DMS53 treated with DMSO at 0.1 percent for 48 hours (cell line): ENCODE measurements at regions not wholly inside any gene's neighbourhood (a gene's known extent, or its start where the extent isn't known, plus 50 kb on each side); places are given as distances from the start of the nearest gene placed in this dataset.
"Not testable (repeated sequence)": the region's sequence is repeated elsewhere in the genome, so short reads cannot be mapped to it uniquely, and the experiment has no call there.

Experiments
- DNase-seq: peaks from one replicate; lab custom pipeline; 2025; ENCODE audit not compliant: unreplicated experiment; lab: John Stamatoyannopoulos, UW

DNA sequence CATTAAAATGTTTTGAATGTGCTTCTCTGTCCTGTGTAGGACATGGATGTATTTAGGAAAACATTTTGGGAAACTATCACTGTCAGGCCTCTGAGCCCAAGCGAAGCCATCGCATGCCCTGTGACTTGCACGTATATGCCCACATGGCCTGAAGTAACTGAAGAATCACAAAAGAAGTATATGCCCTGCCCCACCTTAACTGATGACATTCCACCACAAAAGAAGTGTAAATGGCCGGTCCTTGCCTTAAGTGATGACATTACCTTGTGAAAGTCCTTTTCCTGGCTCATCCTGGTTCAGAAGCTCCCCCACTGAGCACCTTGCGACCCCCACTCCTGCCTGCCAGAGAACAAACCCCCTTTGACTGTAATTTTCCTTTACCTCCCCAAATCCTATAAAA is 191.1 kb upstream of the MEIS1 start:
- not testable (repeated sequence) for DNase-seq

DNA sequence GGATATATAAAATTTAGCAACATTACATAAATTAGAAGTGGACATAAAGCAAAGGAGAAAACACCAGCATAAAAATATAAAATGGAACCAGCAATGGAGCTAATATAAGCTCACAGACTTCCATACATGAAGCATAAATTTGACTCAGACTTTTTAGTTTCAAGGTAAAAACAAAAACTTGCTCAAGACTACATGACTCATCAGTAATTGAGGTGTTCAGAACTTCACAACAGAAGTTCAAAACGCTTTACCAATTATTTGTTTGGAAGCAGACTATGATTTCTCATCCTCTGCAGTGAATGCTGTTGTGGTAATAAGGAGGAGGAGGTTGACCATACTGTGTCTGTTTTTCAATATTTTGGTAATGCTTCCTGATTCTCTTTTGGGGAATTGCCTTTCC is 192.0 kb upstream of the MEIS1 start:
- not testable (repeated sequence) for DNase-seq

DNA sequence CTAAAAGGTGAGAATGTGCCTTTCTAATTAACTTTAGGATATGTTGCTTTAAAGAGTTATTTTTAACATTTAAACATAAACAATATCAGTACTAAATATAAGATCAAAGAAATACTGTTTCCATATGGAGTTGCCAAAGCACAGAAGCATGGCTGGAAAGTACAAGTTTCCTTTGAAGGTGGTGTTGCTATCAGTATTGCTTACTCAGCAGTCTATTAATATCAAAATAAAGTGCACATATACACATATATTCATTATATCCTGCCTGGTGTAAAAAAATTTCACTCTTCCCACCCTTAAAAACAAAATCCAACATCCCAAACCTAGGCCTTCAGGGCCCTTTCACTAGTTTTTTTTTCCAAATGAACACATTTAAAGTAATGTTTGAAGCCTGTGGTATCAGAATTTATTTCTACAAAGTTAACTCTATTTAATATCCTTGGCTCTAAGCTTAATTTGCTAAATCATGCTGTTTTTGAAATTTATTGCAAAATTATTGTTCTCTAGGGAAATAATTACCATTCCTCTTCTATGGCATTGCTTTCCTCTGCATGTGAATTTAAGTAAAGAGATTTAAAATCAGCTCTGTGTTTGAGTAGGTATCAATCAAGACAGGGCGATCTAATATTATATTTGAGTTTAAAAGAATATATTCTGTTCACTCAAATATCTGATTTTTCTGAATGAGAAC is 192.7 kb upstream of the MEIS1 start:
- no peak for DNase-seq

DNA sequence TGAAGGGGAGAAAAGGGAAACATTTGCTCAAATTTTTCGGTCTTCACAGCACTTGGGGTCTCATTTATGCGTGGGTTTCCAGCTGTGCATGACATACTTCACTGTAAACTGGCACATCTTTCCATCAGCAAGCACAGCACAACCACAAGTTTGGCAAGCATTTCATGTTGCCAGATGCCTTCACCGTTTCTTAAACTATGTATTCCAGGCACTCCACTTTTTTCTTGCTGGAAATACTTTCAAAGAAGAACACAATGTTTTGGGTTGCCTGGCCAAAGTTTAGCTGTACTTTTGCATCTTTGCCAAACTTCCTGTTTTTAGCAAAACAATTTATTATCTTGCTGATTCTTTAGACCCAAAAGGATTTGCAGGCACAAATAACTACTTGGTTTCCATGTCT is 194.6 kb upstream of the MEIS1 start:
- no peak for DNase-seq

DNA sequence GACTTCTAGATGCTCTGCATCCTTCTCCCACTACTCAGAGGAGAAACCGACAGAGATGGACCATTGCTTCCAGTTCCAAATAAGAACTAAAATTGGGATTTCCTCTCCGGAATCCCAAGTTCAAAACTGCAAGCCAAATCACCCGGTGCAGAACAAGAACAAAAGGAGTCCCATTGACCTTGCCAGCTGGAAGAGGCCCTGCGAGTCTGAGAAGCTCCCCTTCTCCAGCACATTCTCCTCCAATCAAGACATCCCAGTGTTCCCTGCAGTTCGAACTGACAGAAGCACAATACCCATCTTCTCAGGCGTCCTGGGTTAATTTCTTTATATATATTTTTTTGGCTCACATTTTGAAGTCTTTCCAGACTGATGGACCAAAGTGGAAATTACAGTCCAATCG is 195.3 kb upstream of the MEIS1 start:
- DNase-seq: no peak

DNA sequence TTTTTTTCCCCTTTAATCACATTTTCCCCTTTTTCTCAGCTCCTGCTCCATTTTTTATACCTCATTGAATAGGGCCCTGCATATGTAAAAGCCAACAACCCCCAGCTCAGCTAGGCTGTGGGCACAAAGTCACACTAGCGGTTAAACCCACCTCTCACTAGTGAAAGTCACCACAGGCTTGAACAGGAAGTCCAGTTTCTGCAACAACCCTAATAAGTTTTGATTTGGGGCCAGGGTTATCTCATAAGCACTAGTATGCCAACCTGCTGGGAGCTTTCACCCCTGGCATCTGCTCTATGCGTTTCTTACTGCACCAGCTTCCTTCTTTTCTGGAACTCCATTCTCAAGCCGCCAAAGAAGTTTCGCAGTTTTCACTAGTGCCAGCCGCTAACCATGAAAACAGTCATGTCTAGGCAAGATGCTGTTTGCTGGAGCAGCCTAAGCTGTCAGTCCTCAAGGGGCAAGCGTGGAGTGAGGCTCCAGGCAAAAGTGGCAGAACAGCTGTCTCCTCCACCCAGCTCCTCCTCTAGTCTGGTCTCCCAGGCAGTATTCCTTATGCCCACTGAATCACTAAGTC is 197.0 kb upstream of the MEIS1 start:
- DNase-seq: no peak

DNA sequence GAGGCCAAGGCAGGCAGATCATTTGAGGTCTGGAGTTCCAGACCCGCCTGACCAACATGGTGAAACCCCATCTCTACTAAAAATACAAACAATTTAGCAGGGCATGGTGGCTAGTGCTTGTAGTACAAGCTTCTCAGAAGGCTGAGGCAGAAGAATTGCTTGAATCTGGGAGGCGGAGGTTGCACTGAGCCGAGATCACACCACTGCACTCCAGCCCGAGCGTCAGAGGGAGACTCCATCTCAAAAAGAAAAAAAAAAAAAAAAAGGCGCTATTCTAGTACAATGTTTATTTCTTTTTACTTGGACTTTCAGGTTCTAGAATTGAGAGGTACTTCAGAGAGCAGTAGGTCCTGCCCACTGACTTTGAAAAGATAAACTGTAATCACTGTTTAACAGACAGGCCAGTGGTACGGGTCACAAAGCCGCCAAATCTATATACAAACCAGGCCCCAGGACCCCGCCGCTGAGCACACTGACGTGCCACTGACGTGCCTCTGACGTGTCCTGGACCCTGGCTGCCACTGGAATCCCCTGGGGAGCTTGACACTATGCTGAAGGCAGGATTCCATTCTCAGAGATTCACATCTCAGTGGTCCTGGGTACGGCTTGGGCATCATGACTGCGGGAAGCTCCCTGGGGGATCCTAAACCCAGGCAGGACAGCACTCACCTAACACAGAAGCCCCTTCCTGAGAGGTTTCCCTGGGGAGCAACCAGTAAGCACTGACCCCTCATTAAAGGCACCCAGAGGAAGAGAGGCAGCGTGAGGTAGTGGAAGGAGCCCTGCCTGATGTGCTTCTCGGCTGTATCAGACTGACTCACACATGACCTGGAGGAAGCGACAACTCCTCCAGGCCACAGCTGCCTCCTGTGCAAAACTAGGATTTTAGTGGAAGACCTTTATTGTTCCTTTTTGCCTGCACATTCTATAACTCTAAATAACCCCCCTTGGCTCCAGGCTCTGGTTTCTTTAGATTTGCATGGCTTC is 197.8 kb upstream of the MEIS1 start:
- DNase-seq: no peak

DNA sequence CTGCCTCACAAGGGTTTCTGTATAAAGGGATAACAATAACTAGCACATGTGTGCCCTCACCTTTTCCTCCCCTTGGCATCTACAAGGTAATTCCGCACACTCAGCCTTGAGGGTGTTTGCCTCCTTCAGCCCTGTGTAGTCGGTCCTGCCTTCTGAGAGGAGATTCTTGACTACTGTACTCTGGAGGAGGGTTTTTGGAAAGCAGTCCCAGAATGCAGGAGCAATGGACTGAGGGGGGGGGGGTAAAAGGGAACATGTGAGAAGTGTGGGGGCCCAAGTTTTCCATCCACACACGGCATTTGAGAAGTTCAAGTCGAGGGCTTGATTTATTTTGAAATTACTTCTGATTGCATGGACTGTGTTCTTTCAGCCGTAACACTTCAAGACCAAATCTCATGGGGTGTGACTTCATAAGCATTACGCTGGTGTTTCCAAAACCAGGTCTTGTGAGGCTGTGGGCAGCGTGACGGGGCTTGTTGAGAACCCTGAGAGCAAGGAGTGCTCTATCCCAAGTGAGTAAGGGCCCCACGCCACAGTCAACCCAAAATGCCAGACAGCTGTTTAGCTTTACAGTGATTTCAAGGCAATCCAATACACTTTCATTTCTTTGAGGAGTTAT is 198.7 kb upstream of the MEIS1 start:
- no peak for DNase-seq

DNA sequence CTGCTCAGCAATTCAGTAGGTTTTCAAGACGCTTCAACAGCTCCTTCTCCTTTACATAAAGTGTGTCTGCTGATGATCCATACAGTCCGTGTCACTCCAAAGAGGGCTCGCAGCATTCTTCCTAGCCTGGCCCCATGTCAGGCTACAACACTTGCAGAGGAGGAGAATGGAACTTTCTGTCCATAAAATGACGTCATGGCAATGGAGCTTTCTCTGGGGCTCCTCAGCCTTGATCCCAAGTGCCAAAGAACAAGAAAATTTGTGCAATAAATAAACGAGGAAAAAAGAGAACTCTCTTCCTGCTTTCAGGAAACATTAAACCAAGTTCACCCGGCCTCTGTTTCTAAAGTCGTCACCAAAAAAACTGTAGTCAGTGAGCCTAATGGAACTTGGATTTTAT is 199.5 kb upstream of the MEIS1 start:
- DNase-seq: no peak

DNA sequence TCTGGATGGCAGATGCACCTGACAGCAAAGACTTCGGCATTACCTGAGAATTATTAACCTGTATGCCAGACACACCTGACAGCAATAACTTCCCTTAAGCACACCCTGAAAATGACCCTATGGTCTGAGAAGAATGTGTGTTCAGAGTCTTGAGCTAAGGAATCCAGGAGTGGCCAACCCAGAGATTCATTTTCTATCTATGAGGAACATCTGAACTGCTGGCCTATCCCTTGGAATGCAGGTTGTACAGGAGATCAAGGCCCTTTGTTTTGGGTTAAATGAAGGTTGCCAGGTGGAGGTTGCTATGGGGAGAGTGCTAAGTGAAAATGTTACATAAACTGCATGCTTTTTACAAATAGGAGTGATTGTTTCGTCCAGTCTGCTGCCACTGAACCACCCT is 200.9 kb upstream of the MEIS1 start:
- no peak for DNase-seq

DNA sequence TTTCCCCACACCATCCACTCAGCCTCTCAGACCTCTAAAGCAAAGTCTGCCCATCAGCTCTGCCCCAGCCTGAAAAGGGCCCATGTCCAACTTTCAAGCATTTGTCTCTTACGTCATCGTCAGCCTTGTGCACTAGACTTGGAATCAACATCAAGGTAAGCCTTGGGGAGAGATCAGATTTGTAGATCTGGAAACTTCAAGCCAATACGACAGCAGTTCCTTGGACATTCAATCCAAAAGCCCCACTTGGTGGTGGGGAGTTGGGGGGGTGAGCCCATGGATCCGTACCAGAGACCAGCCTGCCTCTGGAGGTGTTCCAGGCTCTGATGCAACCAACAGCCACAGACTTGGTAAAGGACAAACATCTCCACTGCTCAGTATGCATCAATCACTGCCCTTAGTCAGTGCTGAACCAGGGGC is 206.8 kb upstream of the MEIS1 start:
- no peak for DNase-seq

DNA sequence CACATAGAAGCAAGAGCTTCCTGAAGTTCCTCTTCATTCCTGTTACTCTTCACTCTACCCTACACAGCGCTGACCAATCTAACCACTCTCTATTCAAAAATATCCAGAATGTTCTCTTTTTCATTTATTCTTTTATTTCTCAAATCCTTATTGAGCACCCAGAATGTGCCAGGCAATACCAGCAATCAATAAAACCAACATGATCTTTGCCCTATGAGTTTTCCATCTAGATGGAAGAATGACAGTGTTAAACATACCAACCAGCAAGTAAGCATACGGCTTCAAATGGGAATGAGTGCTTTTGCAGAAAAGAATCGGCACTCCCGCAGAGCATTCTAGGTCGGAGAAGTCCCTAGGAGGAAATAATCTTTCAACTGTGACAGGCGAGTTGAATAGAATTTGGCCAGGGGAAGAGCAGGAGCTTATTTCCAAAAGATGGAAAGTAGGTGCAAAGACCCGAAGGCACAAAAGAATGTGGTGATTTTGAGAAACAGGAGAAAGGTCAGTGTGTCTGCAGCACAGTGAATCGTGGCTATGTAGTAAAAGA is 217.8 kb upstream of the MEIS1 start:
- no peak for DNase-seq

DNA sequence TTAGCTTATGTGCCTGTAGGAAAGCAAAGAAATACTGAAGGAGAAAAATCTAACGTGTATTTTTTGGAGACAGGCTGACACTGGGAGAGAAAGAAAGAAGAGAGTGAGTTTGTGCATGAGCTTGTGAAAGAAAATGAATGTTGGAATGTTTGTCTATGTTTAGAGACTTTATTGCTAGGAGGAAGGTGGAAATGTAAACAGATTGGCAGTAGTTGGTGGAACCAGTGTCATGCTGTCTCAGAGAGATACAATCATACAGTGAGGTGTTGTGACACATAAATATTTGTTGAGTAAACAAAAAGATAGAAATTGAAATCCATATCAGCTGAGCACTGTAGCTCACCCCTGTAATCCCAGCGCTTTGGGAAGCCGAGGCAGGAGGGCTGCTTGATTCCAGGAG is 222.2 kb upstream of the MEIS1 start:
- peak; percentile 67 for DNase-seq

DNA sequence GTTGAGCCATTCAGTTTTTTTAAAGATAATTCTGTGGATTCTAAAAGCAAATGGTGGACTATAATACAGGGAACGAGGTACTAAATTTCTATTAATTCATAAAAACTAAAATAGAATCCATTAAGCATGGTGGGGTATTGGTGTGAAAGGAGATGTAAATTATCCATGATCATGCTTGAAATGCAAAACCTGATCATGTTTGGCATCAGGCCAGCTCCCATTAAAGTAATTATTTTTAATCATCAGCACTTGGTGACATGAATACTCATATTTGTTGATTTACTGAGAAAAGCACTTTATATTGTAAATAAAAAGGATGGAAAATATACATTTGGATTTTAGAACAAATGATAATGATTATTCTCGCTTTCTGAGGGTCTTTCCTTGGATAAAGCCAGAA is 232.3 kb upstream of the MEIS1 start:
- DNase-seq: no peak

DNA sequence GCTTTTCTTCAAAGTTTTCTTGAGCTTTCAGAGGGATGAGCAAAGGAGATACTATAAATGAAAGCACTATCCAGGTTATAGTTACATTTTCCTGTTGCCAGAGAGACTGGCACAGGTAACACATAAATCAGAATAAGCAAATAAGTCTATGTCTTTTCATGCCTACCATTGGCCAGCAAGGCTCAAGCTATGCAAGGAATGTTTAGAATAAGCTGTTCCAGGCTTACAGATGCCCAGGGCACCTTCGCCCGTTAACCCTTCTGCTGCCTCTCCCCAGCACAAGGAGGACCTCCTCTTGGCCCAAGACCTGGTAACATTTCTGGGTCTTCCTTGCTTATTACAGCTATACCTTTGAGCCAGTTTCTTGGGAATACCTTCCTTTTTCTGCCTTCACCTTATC is 233.7 kb upstream of the MEIS1 start:
- no peak for DNase-seq

DNA sequence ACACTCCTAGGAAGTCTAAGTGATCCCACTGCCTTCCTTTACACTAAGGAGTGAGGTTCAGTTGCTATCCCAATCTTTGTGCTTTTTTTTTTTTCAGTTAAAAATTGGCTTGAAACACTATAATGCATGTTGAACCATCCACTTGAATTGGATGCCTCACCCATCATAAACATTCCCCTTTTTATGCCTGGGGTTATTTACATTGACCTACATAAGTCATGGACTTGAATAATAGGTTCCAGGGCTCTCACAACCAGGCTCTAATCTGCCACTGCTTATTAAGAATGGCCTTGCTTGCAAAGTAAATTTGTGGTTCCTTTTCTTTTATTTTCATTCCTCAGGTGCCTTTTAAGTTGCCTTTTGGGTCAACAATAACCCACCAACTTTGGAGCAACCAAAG is 236.1 kb upstream of the MEIS1 start:
- no peak for DNase-seq

DNA sequence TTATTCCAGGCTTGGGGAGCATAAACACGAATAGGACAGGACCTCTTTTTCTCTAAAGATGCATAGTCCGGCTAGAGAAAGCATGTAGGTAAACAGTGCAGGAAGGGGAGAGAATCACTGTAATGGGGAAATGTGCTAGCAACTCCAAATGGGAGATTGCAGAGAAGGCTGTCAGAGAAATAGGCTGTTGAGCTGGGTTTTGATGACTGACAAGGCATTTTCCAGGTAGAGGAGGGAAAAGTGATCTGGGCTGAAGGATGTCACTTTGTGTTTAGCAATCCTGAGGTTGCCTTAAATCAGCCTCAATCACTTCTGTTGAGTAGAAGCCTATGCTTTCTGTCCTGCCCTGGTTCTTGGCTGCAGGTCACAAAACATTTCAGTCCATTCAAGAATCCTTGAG is 242.0 kb upstream of the MEIS1 start:
- no peak for DNase-seq

DNA sequence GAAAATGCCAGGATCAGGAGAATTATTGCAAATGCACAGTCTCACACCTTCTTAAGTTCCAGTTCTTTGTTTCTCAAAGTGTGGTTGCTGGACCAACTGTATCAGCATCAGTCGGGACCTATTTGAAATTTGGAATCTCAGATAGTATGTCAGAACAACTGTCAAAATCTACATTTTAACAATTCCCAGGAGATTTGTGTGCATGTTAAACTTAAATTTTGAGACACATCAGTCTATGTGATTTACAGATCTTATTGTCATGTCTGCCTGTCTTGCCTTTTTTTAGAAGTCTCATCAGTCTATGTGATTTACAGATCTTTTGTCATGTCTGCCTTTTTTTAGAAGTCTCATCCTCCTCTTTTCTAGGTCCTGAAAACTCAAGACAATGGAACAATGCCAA is 243.6 kb upstream of the MEIS1 start:
- no peak for DNase-seq

DNA sequence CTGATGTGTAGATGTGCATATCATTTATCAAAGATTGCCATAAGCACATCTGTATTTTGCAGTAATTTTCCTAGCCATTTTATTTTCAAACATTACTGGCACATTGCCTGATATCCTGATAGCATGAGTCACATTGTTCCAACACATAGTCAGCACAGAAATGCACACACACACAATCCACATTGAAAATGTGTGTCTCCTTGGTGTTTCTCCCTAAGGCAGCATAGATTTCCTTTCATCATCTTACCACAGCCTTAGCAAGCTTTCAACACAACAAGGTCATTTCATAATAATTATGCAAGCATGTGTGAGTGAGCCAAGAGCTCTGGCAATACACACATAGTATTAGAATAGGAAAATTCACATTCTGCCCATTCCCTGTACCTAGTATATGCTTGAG is 245.4 kb upstream of the MEIS1 start:
- no peak for DNase-seq

DNA sequence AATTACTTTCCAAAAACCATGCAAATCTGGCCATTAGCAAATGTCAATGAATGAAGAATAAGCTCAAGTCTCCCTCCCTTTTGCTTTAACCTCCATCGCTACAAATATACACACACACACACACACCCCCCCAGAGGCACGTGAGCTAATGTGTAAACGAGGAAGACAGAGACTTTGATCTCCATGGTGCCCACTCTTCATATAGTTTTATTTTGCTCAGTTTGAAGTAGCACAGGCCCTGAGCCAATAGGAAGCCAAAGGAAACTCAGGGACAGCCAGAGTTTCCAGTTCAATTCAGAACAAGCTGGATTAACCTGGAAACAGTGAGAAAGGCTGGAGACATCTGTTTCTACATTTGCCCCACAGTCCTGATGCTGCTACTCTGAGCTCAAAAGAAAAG is 248.4 kb upstream of the MEIS1 start:
- DNase-seq: no peak

DNA sequence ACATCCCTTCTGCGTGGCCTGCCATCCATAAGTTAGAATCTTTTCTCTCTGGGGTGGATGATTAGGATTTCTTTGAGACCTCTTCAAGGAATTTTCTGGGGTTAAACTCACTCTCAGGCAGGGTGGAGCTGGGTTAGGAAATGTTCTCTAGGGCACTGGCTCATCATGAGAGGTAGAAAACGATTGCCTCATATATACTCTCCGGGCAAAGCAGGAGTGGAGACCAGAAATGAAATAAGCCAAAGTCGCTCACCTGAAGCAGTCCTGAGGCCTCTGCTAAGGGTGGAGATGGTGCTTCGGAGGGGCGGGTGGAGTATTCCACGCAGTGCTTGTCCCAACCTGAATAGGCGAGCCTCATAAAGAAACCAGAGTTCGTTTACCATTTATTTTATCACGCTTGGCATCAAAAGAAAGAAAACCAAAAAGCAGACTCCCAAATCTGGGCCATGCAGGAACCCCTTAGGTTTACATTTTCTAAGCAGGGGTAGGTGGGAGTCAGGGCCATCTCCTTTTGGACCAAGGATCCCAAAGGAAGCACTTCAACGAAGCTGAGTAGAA is 249.3 kb upstream of the MEIS1 start:
- no peak for DNase-seq
